ENCODE measurements at regions not wholly inside any gene's neighbourhood (a gene's known extent, or its start where the extent isn't known, plus 50 kb on each side); places are given as distances from the start of the nearest gene placed in this dataset.

DNA sequence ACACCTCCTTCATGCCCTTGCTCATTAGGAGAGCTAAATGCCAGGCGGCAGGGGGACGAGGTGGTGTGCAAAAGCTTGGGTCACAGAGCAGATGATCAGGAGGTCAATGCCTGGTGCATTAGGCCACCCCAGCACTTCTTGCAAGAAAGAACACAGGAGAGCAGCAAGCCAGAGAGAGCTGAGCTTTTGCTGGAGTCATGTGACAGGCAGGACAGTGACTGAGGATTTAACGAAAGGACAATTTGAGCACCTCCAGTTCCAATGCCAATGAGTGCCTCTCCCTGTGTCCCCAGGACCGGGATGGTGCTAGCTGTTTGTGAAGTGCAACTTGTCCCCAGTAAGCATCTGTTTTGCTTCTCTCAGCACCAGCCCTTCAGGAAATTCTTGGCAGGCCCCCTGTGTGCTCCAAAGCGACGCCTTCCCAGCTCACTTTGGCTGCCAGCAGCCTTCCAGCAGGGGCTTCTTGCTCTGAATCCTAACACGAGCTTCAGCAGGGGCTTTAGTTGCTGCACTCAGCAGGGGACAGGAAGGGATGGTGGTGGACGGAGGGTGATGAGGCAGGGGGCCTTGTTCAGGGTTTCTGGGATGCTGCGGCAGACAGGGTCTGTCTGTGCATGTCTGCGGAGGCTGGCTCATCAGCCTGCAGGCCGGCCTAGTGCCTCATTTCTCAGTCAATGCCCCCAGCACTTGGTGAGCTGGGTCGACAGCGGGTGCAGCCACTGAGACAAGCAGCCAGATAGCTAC, 368.1 kb downstream of the RPS24 start:
- no peak for DNase-seq

DNA sequence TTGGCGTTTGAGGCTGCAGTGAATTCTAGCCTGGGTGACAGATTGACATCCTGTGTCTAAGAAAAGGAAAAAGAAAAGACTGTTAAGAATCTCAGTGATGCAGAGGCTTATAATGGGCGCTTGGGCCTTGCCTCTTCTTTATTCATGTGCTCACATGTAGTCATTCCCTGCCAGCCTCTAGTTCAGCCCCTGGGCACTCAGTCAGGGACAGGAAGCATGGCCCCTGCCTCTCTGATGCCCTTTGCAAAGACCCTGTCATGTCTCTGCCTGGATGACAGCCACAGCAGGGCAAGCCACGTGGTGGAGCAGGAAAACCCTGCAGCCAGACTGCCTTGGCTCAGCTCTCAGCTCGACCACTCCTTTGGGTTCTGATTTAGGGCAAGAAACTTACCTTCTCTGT, 368.9 kb downstream of the RPS24 start:
- DNase-seq = no peak

DNA sequence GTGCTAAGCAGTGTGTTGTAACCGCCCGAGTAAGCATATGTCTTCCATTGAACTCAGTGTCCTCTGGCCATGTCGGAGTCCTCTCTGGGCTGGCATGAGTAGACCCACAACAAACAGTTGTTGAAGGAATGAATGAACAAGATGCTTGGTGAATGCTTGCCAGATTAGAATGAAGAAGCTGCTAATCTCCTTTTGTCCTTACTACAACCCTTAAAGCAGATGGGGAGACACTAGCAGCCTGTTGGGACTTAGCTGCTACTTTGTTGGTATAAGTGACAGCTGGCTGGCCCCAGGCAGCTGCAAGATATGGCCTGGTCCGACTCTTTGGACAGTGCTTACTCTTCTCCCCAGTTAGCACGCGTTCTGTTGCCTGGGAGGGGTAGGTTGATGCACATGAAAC, 370.1 kb downstream of the RPS24 start:
- no peak for DNase-seq

- no peak for DNase-seq
These were observed 370.6 kb downstream of the RPS24 start for GRCh38 chr10:78404296-78404695.

DNA sequence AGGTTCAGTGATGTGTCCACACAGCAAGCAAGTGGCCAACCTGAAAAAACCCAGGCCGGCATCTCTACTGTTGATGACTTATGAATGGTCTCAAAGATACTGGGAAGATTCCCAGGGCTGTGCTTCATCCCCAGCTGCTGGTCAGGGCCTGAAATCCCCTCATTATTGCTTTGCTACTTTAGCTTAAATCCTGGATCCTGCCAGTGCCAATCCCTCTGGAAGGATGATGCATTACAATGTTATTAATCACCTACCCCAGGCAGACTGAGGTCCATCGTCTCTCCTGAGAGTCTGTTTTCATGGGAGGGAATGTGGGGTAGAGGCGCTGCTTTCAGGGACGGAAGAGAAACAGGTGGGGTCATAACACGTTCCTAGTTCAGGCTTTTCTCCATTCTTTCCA, 371.6 kb downstream of the RPS24 start:
- no peak for DNase-seq

- DNase-seq = no peak
These were observed 372.1 kb downstream of the RPS24 start for GRCh38 chr10:78405736-78406135.

- no peak for DNase-seq
These were observed 373.0 kb downstream of the RPS24 start for GRCh38 chr10:78406648-78407008.

DNA sequence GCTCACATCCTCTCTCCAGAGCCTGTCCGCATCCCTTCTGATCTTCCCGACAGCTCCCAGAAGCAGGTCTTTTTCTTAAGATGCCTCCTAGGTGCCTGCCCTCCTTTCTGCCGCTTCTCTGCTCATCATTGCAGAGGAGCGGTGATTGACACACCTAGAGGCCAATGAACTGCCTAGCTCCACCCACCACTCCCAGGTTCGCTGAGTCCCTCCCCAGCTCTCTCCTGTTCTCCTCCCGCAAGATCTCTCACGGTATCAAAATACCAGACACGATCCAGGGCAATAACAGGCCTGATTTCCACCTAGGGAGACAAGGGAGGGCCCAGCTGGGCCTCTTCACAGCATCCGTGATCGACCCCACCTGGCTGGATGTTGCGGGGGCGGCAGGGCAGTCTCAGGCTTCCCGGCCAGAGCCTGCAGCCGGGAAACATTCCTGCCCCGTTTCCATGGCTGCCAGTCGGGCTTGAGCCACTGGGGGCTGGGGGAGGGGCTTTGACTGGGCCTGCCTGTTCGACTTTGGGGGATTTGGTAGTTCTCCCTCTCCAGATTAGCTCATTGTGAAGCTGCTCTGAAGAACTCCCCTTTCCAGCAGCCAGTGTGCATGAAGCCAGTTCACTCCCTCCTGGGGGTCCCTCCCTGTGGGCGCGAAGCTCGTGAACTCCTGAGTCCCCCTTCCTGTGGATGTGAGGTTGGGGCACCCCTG, 373.5 kb downstream of the RPS24 start:
- DNase-seq = peak; percentile 40 to 59 (median 46)

GRCh38 chr10:78407966-78408365, 374.3 kb downstream of the RPS24 start:
- DNase-seq = no peak

GRCh38 chr10:78408671-78409472, 375.2 kb downstream of the RPS24 start:
- DNase-seq = no peak

DNA sequence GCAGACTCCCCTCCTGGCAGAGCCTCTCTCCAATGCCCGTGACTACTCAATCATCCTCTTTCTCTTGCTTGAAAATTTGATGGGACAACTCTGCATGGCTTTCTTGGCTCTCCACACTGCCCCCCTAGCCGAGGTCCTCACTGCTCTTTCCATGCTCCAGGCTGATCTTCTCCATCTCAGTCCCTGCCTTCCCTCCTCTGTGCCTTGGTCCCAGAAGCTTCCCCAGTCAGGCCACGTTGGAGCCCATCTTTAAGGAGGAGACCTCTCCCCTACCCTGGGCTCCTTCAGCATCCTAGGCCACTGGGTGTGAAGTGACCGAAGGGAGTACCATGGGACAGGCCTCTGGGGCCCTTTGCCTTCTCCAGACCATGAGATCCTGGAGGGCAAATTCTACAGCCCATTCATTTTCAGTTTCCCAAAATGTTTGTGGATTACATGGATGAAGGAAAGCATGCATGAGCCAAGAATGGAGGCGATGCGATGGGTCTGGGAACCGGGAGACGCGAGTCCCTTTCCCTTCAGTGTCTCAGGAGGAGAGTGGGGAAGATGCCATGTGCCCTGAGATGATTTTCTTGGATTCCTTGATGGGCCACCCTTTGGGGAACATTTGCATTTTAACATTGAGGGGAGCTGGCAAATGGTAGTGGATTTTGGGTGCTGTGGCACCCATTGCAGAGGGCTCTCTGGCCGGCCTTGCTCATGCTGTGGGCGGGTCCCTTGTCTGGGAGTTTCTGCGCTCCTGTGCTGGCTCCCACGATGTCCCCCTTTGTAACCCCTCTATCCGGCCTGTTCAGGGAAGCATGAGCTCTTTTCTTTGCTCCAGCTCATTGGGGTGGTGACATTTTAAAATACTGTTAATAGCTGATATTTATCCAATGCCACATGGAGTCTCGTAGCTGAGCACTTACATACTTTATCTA, 376.6 kb downstream of the RPS24 start:
- no peak for DNase-seq

DNA sequence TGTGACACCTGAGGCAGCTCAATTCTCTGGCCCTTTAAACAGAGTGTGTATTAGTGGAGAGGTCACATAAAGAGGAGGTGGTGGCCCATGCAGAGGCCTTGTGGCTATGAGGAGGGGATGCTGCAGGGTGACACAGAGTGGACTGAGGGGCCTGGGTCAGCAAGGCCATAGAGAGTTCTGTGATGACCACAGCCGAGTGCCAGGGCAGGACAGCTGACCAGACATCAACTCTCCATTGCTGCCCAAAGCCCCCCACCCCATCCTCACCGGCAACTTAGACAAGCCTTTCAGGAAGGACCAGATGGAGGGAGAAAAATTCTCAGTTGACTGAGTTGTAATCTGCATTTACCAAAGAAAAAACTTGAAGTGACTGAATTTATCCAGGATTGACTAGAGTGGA, 378.1 kb downstream of the RPS24 start:
- DNase-seq = no peak

GRCh38 chr10:78412605-78413004, 378.9 kb downstream of the RPS24 start:
- no peak for DNase-seq

- DNase-seq = no peak
These were observed 379.7 kb downstream of the RPS24 start for GRCh38 chr10:78413076-78414055.

GRCh38 chr10:78414380-78414779, 380.7 kb downstream of the RPS24 start:
- DNase-seq = peak in 2 of 3 donors; percentile 14

DNA sequence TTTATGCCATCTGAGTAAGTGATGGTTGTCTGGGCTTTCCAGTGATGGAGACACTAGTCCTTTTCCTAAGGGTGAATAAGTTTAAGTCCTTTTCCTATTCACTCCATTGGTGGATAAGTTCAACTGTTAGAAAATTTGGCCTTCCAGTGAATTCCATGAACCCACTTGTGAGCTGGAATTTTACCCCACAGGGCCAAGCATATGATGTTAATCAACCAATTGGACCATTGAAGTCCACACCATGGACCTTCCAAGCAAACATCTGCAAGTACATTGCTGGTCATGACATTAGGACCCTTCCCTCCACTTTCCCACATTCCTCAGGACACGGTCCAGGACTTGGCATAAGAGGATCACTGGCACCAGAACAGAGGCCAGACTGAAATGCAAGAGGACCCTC, 381.4 kb downstream of the RPS24 start:
- DNase-seq = no peak

DNA sequence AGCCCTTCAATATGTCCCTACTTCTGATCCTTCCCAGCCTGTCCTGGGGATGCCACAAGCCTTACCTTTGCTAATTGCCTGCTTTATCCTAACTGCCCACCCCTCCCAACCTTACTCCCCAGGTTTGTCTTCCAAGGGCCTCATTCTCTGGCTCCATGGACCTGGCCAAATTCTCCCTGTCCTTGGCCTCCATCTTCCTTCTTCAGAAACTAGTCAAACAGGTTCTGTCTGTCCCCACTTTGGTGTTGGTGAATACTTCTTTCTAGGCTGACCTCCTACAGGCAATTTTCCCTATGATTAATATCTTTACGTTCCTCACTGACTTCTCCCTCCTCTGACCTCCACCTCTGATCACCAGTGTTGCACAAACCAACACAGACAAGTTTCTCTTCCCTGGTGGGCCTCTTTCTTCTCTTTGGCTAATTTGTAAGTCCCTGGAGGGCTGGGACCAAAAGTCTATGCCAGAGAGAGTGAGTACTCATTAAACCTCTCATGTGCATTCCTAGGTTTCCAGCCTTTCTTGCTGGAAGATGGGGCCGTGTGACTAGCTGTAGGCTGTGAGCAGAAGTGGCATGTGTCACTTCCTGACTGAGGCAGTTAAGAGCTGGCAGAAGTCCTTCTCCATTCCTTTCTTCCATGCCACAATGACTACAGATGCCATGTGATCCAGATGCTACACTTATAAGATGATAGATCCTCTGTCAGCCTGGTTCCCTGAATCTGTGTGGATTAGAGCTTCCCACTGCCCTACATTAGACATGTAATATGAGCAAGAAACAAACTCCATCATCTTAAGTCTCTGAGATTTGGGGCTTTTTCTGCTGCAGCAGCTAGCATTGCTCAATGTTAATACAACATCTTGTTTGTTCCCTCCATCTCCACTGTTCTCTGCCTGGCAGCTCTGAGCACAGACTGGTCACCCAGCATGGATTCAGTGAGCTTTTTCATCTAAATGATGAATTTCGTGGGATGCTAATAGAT, 382.7 kb downstream of the RPS24 start:
- peak; percentile 64 to 80 (median 74) for DNase-seq

- no peak for DNase-seq
These were observed 384.0 kb downstream of the RPS24 start for GRCh38 chr10:78417425-78418370.

Measured in suppressor macrophage treated with lipopolysaccharide for 1 hour (primary cell).